GDM1 (cell line): ENCODE measurements at regions not wholly inside any gene's neighbourhood (a gene's known extent, or its start where the extent isn't known, plus 50 kb on each side); places are given as distances from the start of the nearest gene placed in this dataset.
A peak's percentile ranks its signal among the peaks of the same experiment; 100 is the strongest.
"Not testable (repeated sequence)": the region's sequence is repeated elsewhere in the genome, so short reads cannot be mapped to it uniquely, and the experiment has no call there.

Experiments
- DNase-seq: peaks from one replicate; lab custom pipeline; 2025; lab: John Stamatoyannopoulos, UW

GRCh38 chr4:129999156-129999555 is 903.2 kb downstream of the C4orf33 start:
- DNase-seq, result no peak

GRCh38 chr4:130008461-130008860 is 912.5 kb downstream of the C4orf33 start:
- DNase-seq, result no peak

- DNase-seq, result not testable (repeated sequence)
These were observed 916.9 kb downstream of the C4orf33 start for GRCh38 chr4:130012806-130013205.

GRCh38 chr4:130021706-130022105 is 925.8 kb downstream of the C4orf33 start:
- DNase-seq, result no peak

- DNase-seq, result no peak
These were observed 927.1 kb downstream of the C4orf33 start for GRCh38 chr4:130023088-130023487.

GRCh38 chr4:130025701-130026100 is 929.7 kb downstream of the C4orf33 start:
- no peak for DNase-seq

GRCh38 chr4:130026185-130026584 is 930.2 kb downstream of the C4orf33 start:
- DNase-seq, result no peak

- no peak for DNase-seq
These were observed 932.0 kb downstream of the C4orf33 start for GRCh38 chr4:130027973-130028372.

GRCh38 chr4:130028552-130028951 is 932.6 kb downstream of the C4orf33 start:
- peak; percentile 20 for DNase-seq

- no peak for DNase-seq
These were observed 933.5 kb downstream of the C4orf33 start for GRCh38 chr4:130029442-130029841.

- no peak for DNase-seq
These were observed 935.9 kb downstream of the C4orf33 start for GRCh38 chr4:130031858-130032257.

GRCh38 chr4:130033657-130034056 is 937.7 kb downstream of the C4orf33 start:
- DNase-seq, result not testable (repeated sequence)

- DNase-seq, result no peak
These were observed 938.9 kb downstream of the C4orf33 start for GRCh38 chr4:130034876-130035275.

- DNase-seq, result no peak
These were observed 939.4 kb downstream of the C4orf33 start for GRCh38 chr4:130035391-130035790.

GRCh38 chr4:130037866-130038265 is 941.9 kb downstream of the C4orf33 start:
- DNase-seq, result not testable (repeated sequence)

GRCh38 chr4:130038540-130038939 is 942.6 kb downstream of the C4orf33 start:
- DNase-seq, result not testable (repeated sequence)

- DNase-seq, result no peak
These were observed 947.8 kb downstream of the C4orf33 start for GRCh38 chr4:130043732-130044160.

- no peak for DNase-seq
These were observed 949.0 kb downstream of the C4orf33 start for GRCh38 chr4:130044788-130045531.

- no peak for DNase-seq
These were observed 957.8 kb downstream of the C4orf33 start for GRCh38 chr4:130053723-130054122.

- DNase-seq, result no peak
These were observed 959.0 kb downstream of the C4orf33 start for GRCh38 chr4:130054908-130055307.

- DNase-seq, result no peak
These were observed 960.3 kb downstream of the C4orf33 start for GRCh38 chr4:130056286-130056685.

GRCh38 chr4:130064471-130064870 is 968.5 kb downstream of the C4orf33 start:
- no peak for DNase-seq

GRCh38 chr4:130067419-130067818 is 971.5 kb downstream of the C4orf33 start:
- DNase-seq, result no peak

GRCh38 chr4:130068072-130068471 is 972.1 kb downstream of the C4orf33 start:
- no peak for DNase-seq
